Central memory CD8-positive, alpha-beta T cell (primary cell): ENCODE measurements at regions not wholly inside any gene's neighbourhood (a gene's known extent, or its start where the extent isn't known, plus 50 kb on each side); places are given as distances from the start of the nearest gene placed in this dataset.
"Not testable (repeated sequence)": the region's sequence is repeated elsewhere in the genome, so short reads cannot be mapped to it uniquely, and the experiment has no call there.

ENCODE experiments used
- ATAC-seq: fragments of 150-1000 bp; cut with Tn5 transposase; replicated peaks from 2 replicates; pipeline ENCODE4 v1.10.0; 2022; ENCODE audit warnings: mild to moderate bottlenecking, moderate FRiP score, moderate number of reproducible peaks; ENCODE audit not compliant: poor library complexity, severe bottlenecking; ENCODE audit errors: extremely low read depth
- DNase-seq, 2 donors: peaks; one replicate each; pipeline ENCODE4 v3.0.0; 2021; ENCODE audit warnings: low spot score in 2 of 2
- H3K27ac Mint-ChIP-seq: one replicate; pipeline ENCODE4 v1.8.0; 2022; ENCODE audit warnings: low read depth, mild to moderate bottlenecking, moderate library complexity, mixed read lengths
- H3K27me3 Mint-ChIP-seq: one replicate; pipeline ENCODE4 v1.8.0; 2022; ENCODE audit warnings: mixed read lengths
- H3K36me3 Mint-ChIP-seq: one replicate; pipeline ENCODE4 v1.8.0; 2022; ENCODE audit warnings: mild to moderate bottlenecking, moderate library complexity, mixed read lengths; ENCODE audit not compliant: insufficient read depth
- H3K4me1 Mint-ChIP-seq: one replicate; pipeline ENCODE4 v1.8.0; 2022; ENCODE audit warnings: mixed read lengths
- H3K4me3 Mint-ChIP-seq: one replicate; pipeline ENCODE4 v1.8.0; 2022; ENCODE audit warnings: mild to moderate bottlenecking, moderate library complexity, mixed read lengths
- H3K9me3 Mint-ChIP-seq: one replicate; pipeline ENCODE4 v1.8.0; 2022; ENCODE audit warnings: mixed read lengths

DNA sequence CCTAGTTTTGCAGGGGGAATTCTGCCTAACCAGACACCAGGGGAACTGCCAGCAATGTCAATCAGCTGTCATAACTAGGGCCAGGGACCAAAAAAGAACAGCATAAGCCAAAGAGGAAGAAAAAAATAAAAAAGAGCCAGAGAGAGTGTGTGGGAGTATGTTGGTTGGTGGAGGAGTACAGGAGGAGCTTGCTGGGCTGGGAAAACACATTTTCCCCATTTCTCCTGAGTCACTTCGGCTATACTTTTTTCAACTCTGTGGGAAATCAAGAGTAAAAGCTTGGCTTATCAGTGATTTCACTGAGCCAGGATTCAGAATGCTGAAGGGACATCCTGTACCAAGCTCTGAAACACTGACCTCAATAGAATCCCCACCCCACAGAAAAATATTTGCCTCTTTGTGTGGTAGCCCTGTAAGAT, 144.7 kb upstream of the DPH6 start:
- ATAC-seq (no peak), DNase-seq (no peak)
- H3K27me3 Mint-ChIP-seq: peaks cover 42% of the 10 kb centered on the region
- H3K4me1 Mint-ChIP-seq: no peaks in the 10 kb centered on the region
- H3K4me3 Mint-ChIP-seq: no peak overlapping the region
- H3K9me3 Mint-ChIP-seq: no peaks in the 10 kb centered on the region
- H3K36me3 Mint-ChIP-seq: peaks cover 2% of the 10 kb centered on the region
- no peak overlapping the region for H3K27ac Mint-ChIP-seq

DNA sequence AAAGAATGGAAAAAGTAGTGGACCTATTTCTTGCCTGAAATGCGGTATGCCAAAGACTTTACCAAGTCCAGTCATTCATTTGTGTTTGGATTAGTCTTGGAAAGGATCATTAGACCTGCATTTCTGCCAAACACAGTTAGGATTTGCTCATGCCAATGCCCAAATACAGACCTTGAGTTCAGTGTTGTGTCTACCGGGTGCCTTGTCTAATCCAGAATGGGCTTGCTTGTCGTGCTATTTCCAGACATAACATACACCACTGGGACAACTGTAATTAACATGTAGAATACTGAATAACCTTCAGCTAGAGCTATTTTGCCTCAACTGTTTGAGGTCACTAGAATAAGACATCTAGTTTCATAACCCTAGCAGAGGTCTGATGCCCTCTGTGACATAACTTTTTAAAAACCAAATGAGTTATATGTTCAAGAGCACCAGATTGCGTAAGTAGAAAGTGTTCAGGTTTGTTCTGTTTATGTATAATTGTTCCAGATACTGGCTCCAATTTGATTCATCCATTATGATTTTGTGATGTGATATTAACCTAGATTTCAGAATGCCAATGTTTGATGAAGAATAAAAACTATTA, 145.3 kb upstream of the DPH6 start:
- Mint-ChIP-seq H3K4me1 (no peaks in the 10 kb centered on the region), H3K27ac (no peak overlapping the region), H3K36me3 (peaks cover 2% of the 10 kb centered on the region), H3K4me3 (no peak overlapping the region), H3K27me3 (peaks cover 37% of the 10 kb centered on the region), H3K9me3 (no peaks in the 10 kb centered on the region)
- DNase-seq (no peak), ATAC-seq (no peak)

DNA sequence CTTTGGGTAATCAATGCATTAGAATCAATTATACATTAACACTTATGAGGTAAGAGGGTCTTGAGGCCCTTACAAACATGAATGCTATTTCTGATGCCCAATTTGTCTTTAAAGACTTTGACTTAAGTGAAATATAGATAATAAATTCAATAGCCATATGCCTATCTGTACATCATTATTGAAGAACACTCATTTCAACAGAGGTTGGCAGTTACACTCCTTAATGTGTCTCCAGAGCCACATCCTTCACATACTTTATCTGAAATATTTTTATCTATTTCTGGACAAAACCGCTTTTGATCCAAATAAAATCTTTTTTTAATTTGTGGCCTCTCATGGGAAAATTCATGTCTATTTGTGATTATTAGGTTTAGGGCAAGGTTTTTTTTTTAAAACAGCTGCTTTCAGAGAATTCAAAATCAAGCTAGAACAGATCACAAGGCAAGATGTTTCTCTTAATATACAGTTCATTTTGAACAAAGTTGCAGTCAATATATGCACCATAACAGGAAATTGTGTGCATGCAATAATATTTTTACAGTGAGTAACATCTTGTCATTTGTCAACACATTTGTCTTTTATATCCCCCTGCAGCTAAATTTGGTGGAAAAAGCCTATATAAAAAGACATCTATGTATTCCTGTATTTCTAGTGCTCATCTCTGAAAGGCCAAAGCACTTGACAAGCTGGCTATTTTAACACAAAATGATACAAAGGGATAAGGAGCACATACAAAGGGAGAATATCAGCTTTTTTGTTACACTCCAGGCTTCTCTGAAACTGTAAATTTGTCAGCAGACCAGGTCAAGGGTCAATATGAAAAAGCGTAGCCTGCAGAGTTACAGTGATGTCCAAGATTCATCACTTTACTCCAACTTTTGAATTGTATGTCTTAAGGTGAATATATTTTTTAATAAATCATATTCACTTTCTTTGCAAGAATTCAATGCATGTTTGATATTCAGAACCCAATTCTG, 146.2 kb upstream of the DPH6 start:
- no peaks in the 10 kb centered on the region for H3K9me3 Mint-ChIP-seq
- no peak overlapping the region for H3K27ac Mint-ChIP-seq
- H3K36me3 Mint-ChIP-seq: peaks cover 2% of the 10 kb centered on the region
- H3K27me3 Mint-ChIP-seq: peaks cover 29% of the 10 kb centered on the region
- H3K4me3 Mint-ChIP-seq: no peak overlapping the region
- ATAC-seq (no peak), DNase-seq (no peak)
- H3K4me1 Mint-ChIP-seq: no peaks in the 10 kb centered on the region

DNA sequence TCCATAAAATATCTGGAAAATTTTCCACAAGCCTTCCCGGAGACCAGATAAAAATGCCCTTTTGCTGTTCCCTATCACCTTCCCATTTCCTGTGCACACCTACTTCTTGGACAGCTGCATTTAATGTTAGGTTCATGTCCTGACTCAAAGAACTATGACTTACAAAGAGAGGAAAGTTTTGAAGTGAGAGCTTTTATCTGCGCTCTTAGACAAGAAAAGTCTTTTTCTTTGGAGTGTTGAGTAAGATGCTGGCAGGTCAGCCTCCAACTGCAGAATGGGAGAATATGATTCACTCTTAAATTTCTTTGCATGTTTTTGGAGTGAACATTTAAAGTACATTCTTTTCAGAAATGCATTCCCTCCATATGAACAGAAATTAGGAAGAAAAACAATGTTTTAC, 147.3 kb upstream of the DPH6 start:
- ATAC-seq (no peak), DNase-seq (no peak)

DNA sequence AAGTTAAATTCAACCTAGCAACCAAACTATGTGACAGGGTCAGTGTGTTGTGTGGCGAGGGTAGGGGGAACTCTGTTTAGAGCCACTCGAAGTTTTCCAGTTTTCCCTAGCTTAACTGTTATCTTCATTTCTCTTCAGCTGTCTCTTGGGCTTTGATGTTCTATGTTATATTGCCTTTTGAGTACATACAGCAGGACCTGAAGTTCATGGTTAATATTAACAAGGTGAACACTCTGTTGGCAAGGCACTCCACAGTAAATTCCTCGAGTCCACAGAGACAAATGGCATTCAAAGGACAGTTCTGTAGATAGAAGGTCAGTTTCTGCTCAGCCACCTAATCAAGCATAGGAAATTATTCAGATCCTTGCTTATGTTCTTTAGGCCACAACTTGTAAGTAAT, 147.9 kb upstream of the DPH6 start:
- no peaks in the 10 kb centered on the region for H3K9me3 Mint-ChIP-seq
- peaks cover 2% of the 10 kb centered on the region for H3K36me3 Mint-ChIP-seq
- no peak overlapping the region for H3K4me3 Mint-ChIP-seq
- ATAC-seq: no peak
- no peaks in the 10 kb centered on the region for H3K4me1 Mint-ChIP-seq
- H3K27ac Mint-ChIP-seq: no peak overlapping the region
- peaks cover 21% of the 10 kb centered on the region for H3K27me3 Mint-ChIP-seq
- no peak for DNase-seq

More for the DNA sequence above, 147.3 kb upstream of the DPH6 start:
- no peaks in the 10 kb centered on the region for H3K9me3 Mint-ChIP-seq
- peaks cover 22% of the 10 kb centered on the region for H3K27me3 Mint-ChIP-seq
- H3K4me1 Mint-ChIP-seq: no peaks in the 10 kb centered on the region
- no peak overlapping the region for H3K4me3 Mint-ChIP-seq
- peaks cover 2% of the 10 kb centered on the region for H3K36me3 Mint-ChIP-seq
- H3K27ac Mint-ChIP-seq: no peak overlapping the region

DNA sequence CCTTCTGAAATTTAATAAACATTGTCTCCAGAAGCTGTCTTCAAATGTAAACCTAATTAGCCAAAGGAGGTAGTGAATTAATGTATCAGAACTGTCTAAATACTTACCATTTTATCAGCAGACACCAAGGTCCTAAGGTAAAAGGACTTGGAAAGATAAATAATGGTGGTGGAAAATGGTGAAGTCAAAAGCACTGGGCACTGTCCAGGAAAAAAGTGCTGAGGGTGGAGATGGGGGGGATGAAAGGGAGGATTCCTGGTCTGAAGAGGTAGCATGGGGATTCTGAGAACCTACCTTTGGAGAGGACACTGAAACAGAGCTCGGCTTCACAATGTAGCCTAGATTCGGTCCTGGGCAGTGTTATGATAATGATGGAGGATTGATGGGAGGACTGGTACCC, 149.0 kb upstream of the DPH6 start:
- Mint-ChIP-seq H3K9me3 (no peaks in the 10 kb centered on the region), H3K27me3 (peaks cover 10% of the 10 kb centered on the region), H3K4me1 (no peaks in the 10 kb centered on the region), H3K27ac (no peak overlapping the region), H3K4me3 (no peak overlapping the region), H3K36me3 (peaks cover 2% of the 10 kb centered on the region)
- ATAC-seq (no peak), DNase-seq (no peak)

DNA sequence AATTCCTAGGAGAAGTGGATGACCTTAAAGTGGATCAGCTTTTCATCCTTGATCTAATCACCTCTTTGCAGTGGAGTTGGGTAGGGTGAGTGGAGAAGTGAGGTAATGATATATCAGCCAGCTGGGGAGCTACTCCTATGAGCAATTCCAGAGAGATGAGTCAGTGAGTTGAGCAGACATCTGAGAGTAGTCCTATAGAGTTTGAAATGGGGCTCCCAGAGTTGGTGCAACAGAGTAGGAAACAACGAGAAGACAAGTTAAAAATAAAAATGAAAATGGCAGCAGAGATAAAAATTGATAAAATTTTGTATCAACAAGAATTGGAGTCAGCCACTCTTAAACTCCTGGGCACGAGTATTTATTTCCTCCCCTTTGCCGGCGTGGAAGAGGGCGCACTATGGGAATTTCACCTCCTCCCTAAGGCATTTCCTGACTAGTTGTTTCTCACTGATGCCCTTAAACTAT, 150.8 kb upstream of the DPH6 start:
- DNase-seq: no peak

DNA sequence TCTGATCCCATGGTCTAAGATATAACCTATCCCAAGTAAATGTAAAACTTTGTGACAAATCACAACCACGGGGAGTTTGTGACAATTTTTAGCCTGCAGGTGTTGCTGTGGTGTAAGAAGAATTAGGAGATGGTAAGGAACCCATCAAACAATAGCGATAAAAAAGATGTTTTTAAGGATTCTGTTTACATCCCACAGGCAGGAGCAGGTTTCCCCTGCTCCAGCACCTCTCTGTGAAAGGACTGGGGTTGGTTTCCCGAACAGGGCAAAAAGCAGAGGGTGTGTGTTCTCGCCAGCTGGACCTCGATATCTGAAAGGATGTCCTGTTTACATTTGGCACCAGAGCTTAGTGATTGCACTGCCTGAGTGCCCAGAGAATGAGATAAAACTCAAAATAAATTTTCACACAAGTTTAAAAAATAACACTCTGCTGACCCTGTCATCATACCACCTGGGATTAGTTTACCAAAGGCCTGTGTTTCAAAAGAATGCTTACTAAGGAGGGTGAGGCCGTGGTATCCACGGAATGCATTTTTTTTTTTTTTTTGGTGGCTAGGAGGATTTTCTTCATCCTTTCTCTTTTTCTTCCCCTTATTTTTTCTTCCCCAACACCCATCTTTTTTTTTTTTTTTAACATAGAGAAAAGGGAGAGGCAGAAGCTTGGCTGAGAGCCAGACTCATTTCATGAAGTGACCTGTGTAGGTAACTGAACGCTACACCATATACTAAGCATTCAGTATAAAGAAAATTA, 151.8 kb upstream of the DPH6 start:
- no peaks in the 10 kb centered on the region for H3K4me1 Mint-ChIP-seq
- H3K27ac Mint-ChIP-seq: no peak overlapping the region
- H3K9me3 Mint-ChIP-seq: no peaks in the 10 kb centered on the region
- no peak overlapping the region for H3K4me3 Mint-ChIP-seq
- no peak for DNase-seq
- no peak for ATAC-seq
- H3K36me3 Mint-ChIP-seq: peaks cover 3% of the 10 kb centered on the region
- H3K27me3 Mint-ChIP-seq: no peaks in the 10 kb centered on the region

More for the DNA sequence above, 150.8 kb upstream of the DPH6 start:
- Mint-ChIP-seq H3K4me1 (no peaks in the 10 kb centered on the region), H3K36me3 (peaks cover 3% of the 10 kb centered on the region), H3K27me3 (no peaks in the 10 kb centered on the region), H3K9me3 (no peaks in the 10 kb centered on the region), H3K4me3 (no peak overlapping the region), H3K27ac (no peak overlapping the region)
- ATAC-seq: no peak

DNA sequence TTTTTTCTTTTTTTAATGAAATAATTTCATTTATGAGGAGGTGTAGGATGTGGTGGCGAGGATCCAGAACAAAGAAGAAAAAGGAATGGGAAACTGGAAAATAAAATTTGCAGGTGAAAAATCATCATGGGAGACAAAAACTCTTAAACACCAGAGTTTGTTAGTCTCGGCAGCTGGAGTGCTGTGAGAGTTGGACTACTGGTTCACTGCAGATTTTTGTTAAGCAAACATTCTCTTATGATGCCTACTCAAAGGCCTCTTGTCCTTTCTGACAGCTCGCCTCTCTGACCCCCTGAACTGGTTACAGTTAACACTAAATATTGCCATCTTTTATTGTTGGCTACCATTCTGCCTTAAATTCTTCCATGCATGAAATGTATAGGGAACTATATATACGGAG, 152.4 kb upstream of the DPH6 start:
- no peaks in the 10 kb centered on the region for H3K9me3 Mint-ChIP-seq
- H3K27ac Mint-ChIP-seq: no peak overlapping the region
- ATAC-seq (no peak), DNase-seq (no peak)
- no peaks in the 10 kb centered on the region for H3K27me3 Mint-ChIP-seq
- no peak overlapping the region for H3K4me3 Mint-ChIP-seq
- no peaks in the 10 kb centered on the region for H3K4me1 Mint-ChIP-seq
- peaks cover 3% of the 10 kb centered on the region for H3K36me3 Mint-ChIP-seq

DNA sequence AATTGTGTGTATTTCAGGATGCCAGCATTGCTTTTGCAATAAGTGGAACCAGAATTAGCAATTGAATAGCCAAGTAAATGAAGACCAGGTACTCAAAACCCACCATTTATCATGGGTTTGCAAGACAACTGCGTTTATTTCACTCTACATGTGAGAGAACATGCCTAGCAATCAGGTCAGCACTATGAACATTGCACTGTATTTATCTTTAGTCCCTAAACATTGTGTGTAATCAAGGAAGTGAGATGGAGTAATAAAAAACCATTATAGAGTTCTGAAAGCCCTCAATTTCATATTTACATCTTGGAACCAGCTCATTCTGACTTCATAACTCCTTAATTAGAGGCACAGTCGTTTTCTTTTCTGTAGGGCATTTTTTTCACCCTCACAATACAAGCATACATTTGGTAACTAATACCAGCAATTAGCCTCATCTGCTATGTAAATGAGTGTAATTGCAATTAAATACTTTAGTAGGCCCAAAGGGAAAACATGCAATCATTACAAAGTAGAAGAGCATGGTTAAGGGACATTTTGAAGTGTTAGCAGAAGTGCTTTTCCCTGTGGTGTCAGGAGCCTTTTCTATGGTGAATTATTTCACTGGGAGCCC, 153.1 kb upstream of the DPH6 start:
- Mint-ChIP-seq H3K9me3 (no peaks in the 10 kb centered on the region), H3K36me3 (peaks cover 3% of the 10 kb centered on the region), H3K27me3 (no peaks in the 10 kb centered on the region), H3K27ac (no peak overlapping the region), H3K4me3 (no peak overlapping the region), H3K4me1 (no peaks in the 10 kb centered on the region)
- no peak for DNase-seq
- ATAC-seq: no peak

DNA sequence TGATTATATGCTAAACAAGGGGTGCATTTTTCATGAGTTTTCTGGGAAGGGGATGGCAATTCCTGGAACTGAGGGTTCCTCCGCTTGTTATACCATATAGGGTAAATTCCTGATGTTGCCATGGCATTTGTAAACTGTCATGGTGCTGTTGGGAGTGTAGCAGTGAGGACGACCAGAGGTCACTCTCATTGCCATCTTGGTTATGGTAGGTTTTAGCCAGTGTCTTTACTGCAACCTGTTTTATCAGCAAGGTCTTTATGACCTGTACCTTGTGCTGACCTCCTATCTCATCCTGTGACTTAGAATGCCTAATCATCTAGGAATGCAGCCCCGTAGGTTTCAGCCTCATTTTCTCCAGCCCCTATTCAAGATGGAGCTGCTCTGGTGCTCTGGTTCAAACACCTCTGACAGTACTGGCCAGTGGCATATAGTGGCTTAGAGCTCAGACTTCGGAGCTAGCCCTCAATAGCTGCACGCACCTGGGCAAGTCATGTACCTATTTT, 154.2 kb upstream of the DPH6 start:
- not testable (repeated sequence) for H3K27ac Mint-ChIP-seq, H3K27me3 Mint-ChIP-seq, H3K4me1 Mint-ChIP-seq, H3K9me3 Mint-ChIP-seq, H3K4me3 Mint-ChIP-seq, H3K36me3 Mint-ChIP-seq, ATAC-seq, DNase-seq

DNA sequence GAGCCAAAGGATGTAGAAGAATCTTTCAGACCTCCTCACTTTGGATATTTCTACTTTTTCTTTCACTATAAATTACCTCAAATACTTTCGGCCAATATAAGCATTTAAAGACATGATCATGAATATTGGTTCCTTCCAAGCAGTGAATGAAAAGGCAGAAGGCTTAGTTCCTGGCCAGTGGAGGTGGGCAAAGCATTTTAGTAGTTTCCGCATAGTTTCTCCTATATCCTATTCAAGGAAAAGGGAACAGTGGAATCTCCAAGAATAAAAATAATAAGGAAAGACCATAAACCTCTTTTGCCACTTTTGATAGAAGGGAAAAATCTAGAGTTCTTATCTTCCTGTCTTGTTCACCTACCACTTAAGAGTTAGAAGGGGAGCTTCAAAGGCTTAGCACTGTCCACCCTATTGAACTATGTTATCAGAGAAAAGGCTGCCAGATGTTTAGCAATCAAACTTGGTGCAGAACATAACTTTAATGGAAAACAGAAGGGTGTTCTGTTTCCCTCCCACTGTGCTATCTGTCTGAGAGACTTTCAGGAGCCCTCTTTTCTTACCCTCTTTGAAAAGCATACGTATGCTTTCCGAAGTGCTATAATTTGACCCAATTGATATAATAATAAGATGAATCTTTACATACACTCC, 155.6 kb upstream of the DPH6 start:
- Mint-ChIP-seq H3K4me1 (no peaks in the 10 kb centered on the region), H3K27me3 (no peaks in the 10 kb centered on the region), H3K9me3 (no peaks in the 10 kb centered on the region), H3K36me3 (peaks cover 3% of the 10 kb centered on the region), H3K4me3 (no peak overlapping the region), H3K27ac (no peak overlapping the region)
- no peak for DNase-seq
- no peak for ATAC-seq
